Panc1 (cell line): ENCODE measurements at regions not wholly inside any gene's neighbourhood (a gene's known extent, or its start where the extent isn't known, plus 50 kb on each side); places are given as distances from the start of the nearest gene placed in this dataset.

ENCODE experiments used
- ATAC-seq: fragments of 200-7000 bp; cut with Tn5 transposase; 2 replicates; pipeline ENCODE4 v1.9.1; 2020; ENCODE audit warnings: mild to moderate bottlenecking, moderate library complexity
- BruUV-seq: library from RNA; stranded (reverse); fragments of 400-500 nt; replicated peaks from 2 replicates; lab custom pipeline; 2021; lab: Mats Ljungman, UMichigan
- CTCF ChIA-PET: fragments of 300-600 bp; sonication (Branson Sonifier 250); formaldehyde crosslinking; loops from one replicate; lab custom pipeline; 2022; ENCODE audit warnings: antibody characterized with exemption; lab: Charles Lee
- POLR2A ChIA-PET: fragments of 300-600 bp; sonication (Branson Sonifier 250); formaldehyde crosslinking; loops from one replicate; lab custom pipeline; 2022; ENCODE audit warnings: antibody characterized with exemption; lab: Charles Lee
- DNase-seq: peaks from one replicate; pipeline ENCODE4 v3.0.0-alpha.2; 2010; ENCODE audit warnings: low read depth, low spot score
- H3K27ac ChIP-seq: 2 replicates; pipeline ENCODE4 v1.5.1; 2011; ENCODE audit warnings: mild to moderate bottlenecking, low read length, inconsistent platforms
- H3K27me3 ChIP-seq: fragments of 200-500 bp; sonication (Bioruptor generic); 2 replicates; pipeline ENCODE4 v1.6.0; 2014; ENCODE audit warnings: low read length, inconsistent platforms; ENCODE audit not compliant: control insufficient read depth, insufficient read depth
- H3K36me3 ChIP-seq: fragments of 200-500 bp; sonication (Bioruptor generic); 2 replicates; pipeline ENCODE4 v1.5.1; 2014; ENCODE audit warnings: inconsistent platforms, mild to moderate bottlenecking, low read length, moderate library complexity; ENCODE audit not compliant: control insufficient read depth, insufficient read depth
- H3K4me1 ChIP-seq: 2 replicates; pipeline ENCODE4 v1.5.1; 2011; ENCODE audit warnings: inconsistent platforms, mild to moderate bottlenecking, low read length, moderate library complexity; ENCODE audit not compliant: control insufficient read depth, insufficient read depth
- H3K4me3 ChIP-seq, 2 experiments: 2 replicates each; pipeline ENCODE4 v1.5.1; 2011 to 2012; ENCODE audit warnings: low read depth in 2 of 2, low read length in 2 of 2, mild to moderate bottlenecking in 2 of 2, inconsistent platforms in 1 of 2, moderate library complexity in 1 of 2
- H3K9me3 ChIP-seq: fragments of 200-500 bp; sonication (Bioruptor generic); 2 replicates; pipeline ENCODE4 v1.5.1; 2014; ENCODE audit warnings: low read depth, mild to moderate bottlenecking, inconsistent platforms, low read length, moderate library complexity; ENCODE audit not compliant: control insufficient read depth, insufficient read depth
- POLR2AphosphoS5 ChIP-seq: IDR thresholded peaks from 2 replicates; pipeline ENCODE4 v1.6.1; 2012; ENCODE audit warnings: mild to moderate bottlenecking, low read depth, low read length, moderate library complexity
- SIN3A ChIP-seq: IDR thresholded peaks from 2 replicates; pipeline ENCODE4 v1.6.1; 2012; ENCODE audit warnings: low read depth, mild to moderate bottlenecking, low read length, moderate library complexity, borderline replicate concordance; ENCODE audit not compliant: insufficient read depth
- TCF7L2 ChIP-seq: IDR thresholded peaks from 2 replicates; pipeline ENCODE4 v1.6.1; 2011; ENCODE audit warnings: mild to moderate bottlenecking, low read depth, low read length, inconsistent platforms
- in situ Hi-C: cut with HindIII; loops from 2 replicates; pipeline ENCODE4 v1.10.0; 2016; ENCODE audit warnings: low sequenced_read_pairs, low pct_unique_long_range_greater_than_20kb
- intact Hi-C: fragments of 100-400 bp; cut with micrococcal nuclease; formaldehyde crosslinking; loops from one replicate; pipeline ENCODE4 v1.10.0; 2022; ENCODE audit not compliant: unreplicated experiment
- TF ChIP-seq, protein P1 (sequence below), 2 experiments: IDR thresholded peaks; 2 replicates each; pipeline ENCODE4 v1.6.1; 2011 to 2012; ENCODE audit warnings: low read depth in 2 of 2, control low read depth in 1 of 2, low read length in 1 of 2, mild to moderate bottlenecking in 1 of 2, moderate library complexity in 1 of 2; ENCODE audit not compliant: insufficient read depth in 1 of 2
- TF ChIP-seq, protein P2 (sequence below): fragments of 450-650 bp; IDR thresholded peaks from 2 replicates; pipeline ENCODE4 v1.5.1; 2017; ENCODE audit warnings: mild to moderate bottlenecking

DNA sequence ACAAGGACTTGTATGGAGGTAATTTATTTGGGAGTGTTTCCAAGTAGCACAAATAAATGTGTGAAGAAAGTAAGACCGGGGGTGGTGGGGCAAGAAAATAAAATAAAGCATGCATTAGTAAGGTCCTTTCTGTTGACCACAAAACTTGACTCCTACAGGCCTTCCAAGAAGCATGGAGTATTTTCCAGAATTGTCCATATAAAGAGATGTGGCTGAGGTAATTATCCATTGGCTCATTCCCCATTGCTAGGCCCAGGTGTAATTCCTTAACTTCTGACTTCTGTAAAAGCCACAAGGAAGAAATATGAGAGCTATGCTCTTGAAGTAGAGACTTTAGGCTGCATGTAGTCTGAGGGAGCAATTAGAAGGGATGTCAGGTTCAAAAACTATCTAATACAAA lies 430.5 kb upstream of the PABPC4L start:
- Histone ChIP-seq H3K4me1 (no peaks in the 10 kb centered on the region), H3K4me3 (no peak overlapping the region), H3K36me3 (no peaks in the 10 kb centered on the region), H3K27ac (no peak overlapping the region), H3K9me3 (no peaks in the 10 kb centered on the region), H3K27me3 (no peaks in the 10 kb centered on the region)
- in situ Hi-C loops (no loop called here), intact Hi-C loops (no loop called here)
- ChIA-PET POLR2A (no interaction called here), CTCF (no interaction called here)
- no peak for ATAC-seq
- no TSS peak for BruUV-seq
- TF ChIP-seq, protein P1, sequence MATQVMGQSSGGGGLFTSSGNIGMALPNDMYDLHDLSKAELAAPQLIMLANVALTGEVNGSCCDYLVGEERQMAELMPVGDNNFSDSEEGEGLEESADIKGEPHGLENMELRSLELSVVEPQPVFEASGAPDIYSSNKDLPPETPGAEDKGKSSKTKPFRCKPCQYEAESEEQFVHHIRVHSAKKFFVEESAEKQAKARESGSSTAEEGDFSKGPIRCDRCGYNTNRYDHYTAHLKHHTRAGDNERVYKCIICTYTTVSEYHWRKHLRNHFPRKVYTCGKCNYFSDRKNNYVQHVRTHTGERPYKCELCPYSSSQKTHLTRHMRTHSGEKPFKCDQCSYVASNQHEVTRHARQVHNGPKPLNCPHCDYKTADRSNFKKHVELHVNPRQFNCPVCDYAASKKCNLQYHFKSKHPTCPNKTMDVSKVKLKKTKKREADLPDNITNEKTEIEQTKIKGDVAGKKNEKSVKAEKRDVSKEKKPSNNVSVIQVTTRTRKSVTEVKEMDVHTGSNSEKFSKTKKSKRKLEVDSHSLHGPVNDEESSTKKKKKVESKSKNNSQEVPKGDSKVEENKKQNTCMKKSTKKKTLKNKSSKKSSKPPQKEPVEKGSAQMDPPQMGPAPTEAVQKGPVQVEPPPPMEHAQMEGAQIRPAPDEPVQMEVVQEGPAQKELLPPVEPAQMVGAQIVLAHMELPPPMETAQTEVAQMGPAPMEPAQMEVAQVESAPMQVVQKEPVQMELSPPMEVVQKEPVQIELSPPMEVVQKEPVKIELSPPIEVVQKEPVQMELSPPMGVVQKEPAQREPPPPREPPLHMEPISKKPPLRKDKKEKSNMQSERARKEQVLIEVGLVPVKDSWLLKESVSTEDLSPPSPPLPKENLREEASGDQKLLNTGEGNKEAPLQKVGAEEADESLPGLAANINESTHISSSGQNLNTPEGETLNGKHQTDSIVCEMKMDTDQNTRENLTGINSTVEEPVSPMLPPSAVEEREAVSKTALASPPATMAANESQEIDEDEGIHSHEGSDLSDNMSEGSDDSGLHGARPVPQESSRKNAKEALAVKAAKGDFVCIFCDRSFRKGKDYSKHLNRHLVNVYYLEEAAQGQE (IDR thresholded peaks at IDR 0.05; ENCODE audit: insufficient read depth in 1 of 2, low read depth in 2 of 2, low read length in 1 of 2), result no peak
- DNase-seq, result no peak

DNA sequence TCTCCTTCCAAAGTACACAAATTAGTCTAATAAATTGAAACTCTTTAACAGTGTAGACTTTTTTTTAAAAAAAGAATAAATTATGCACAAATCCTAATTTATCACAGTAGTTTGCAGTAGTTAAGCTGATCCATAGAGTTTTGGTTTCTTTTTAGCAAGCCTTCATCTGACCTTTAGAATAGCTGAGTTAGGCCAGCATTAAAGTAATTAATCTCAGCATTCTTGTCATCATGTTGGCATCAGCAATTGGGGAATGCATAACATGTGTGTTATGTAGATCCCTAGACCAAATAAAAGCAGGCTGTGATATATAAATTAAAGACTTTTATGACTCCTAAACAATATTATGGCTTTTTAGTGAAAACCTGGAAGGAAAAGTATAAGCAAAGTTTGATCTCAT lies 426.5 kb upstream of the PABPC4L start:
- Histone ChIP-seq H3K9me3 (no peaks in the 10 kb centered on the region), H3K27me3 (no peaks in the 10 kb centered on the region), H3K36me3 (no peaks in the 10 kb centered on the region), H3K4me1 (no peaks in the 10 kb centered on the region), H3K27ac (no peak overlapping the region), H3K4me3 (no peak overlapping the region)
- ATAC-seq, result no peak
- in situ Hi-C loops, result no loop called here
- DNase-seq, result no peak
- BruUV-seq, result no TSS peak
- intact Hi-C loops, result no loop called here
- ChIA-PET POLR2A (no interaction called here), CTCF (no interaction called here)
- TF ChIP-seq SIN3A (no peak), TCF7L2 (no peak), POLR2AphosphoS5 (no peak)
- TF ChIP-seq, protein P2, sequence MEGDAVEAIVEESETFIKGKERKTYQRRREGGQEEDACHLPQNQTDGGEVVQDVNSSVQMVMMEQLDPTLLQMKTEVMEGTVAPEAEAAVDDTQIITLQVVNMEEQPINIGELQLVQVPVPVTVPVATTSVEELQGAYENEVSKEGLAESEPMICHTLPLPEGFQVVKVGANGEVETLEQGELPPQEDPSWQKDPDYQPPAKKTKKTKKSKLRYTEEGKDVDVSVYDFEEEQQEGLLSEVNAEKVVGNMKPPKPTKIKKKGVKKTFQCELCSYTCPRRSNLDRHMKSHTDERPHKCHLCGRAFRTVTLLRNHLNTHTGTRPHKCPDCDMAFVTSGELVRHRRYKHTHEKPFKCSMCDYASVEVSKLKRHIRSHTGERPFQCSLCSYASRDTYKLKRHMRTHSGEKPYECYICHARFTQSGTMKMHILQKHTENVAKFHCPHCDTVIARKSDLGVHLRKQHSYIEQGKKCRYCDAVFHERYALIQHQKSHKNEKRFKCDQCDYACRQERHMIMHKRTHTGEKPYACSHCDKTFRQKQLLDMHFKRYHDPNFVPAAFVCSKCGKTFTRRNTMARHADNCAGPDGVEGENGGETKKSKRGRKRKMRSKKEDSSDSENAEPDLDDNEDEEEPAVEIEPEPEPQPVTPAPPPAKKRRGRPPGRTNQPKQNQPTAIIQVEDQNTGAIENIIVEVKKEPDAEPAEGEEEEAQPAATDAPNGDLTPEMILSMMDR, result no peak
- TF ChIP-seq, protein P1 (IDR thresholded peaks at IDR 0.05; ENCODE audit: insufficient read depth in 1 of 2, low read depth in 2 of 2, low read length in 1 of 2), result no peak
